SU-DHL-6 (cell line): ENCODE measurements at regions not wholly inside any gene's neighbourhood (a gene's known extent, or its start where the extent isn't known, plus 50 kb on each side); places are given as distances from the start of the nearest gene placed in this dataset.

Experiments used
- EZH2phosphoT487 ChIP-seq: fragments of 200-600 bp; sonication (generic), shearing (Covaris generic); conservative IDR thresholded peaks from 2 replicates; pipeline ENCODE4 v1.6.1; 2018; ENCODE audit warnings: mild to moderate bottlenecking, antibody characterized with exemption, low read length, moderate library complexity, mixed read lengths
- TF ChIP-seq, protein P1 (sequence below): fragments of 200-600 bp; sonication (generic); IDR thresholded peaks from one replicate; pipeline ENCODE4 v1.5.1; 2017; ENCODE audit warnings: antibody characterized with exemption, mild to moderate bottlenecking, low read length, moderate library complexity; ENCODE audit not compliant: insufficient read depth, poor library complexity, severe bottlenecking

DNA sequence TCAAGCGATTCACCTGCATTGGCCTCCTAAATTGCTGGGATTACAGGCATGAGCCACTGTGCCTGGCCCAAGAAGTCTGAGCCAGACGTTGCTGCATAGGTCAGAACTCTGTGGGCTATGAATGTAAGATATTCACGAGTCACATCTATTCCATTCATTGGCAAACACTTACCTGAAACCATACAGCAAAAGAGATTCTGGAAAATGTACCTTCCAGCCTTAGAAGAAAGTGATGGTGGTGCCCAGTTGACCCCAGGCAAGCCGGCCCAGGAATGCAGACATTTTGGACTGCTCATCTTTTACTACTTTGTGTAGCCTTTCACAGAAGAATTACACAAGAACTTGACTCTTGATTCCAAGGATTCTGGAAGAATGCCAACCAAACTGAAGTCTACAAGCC lies 135.6 kb upstream of the N4BP1 start:
- TF ChIP-seq, protein P1, sequence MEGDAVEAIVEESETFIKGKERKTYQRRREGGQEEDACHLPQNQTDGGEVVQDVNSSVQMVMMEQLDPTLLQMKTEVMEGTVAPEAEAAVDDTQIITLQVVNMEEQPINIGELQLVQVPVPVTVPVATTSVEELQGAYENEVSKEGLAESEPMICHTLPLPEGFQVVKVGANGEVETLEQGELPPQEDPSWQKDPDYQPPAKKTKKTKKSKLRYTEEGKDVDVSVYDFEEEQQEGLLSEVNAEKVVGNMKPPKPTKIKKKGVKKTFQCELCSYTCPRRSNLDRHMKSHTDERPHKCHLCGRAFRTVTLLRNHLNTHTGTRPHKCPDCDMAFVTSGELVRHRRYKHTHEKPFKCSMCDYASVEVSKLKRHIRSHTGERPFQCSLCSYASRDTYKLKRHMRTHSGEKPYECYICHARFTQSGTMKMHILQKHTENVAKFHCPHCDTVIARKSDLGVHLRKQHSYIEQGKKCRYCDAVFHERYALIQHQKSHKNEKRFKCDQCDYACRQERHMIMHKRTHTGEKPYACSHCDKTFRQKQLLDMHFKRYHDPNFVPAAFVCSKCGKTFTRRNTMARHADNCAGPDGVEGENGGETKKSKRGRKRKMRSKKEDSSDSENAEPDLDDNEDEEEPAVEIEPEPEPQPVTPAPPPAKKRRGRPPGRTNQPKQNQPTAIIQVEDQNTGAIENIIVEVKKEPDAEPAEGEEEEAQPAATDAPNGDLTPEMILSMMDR, result no peak
- TF ChIP-seq EZH2phosphoT487, result no peak
